ENCODE measurements at regions not wholly inside any gene's neighbourhood (a gene's known extent, or its start where the extent isn't known, plus 50 kb on each side); places are given as distances from the start of the nearest gene placed in this dataset.

DNA sequence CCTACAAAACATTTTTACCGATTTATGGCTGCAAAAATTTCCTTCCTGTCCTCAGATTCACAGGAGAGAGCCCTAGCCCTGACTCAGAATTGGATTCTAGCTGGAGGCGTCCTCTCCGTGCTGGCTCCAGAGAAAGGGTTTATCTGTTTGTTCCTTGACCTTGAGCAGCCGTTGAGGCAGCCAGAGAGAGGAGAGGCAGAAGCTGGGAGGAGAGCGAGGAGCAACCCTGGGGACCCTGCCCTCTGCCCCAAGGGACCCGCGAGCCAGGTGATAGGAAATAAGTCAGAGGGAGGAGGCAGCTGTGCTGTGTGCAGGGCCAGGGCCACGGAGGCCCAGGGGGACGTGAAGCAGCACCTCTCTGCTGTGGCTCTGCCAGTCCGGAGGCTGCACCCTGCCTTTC lies 75.6 kb downstream of the IGLL1 start:
- ChIA-PET POLR2A (no interaction called here), CTCF (ENCODE audit: unreplicated experiment) (interaction anchor here (0.6 kb wide), 1 partner anchor 31 kb away, joined by 3 read pairs; no protein-coding TSS in a partner anchor)
- intact Hi-C loops (cut with micrococcal nuclease; ENCODE audit: unreplicated experiment), result no loop called here
- Histone ChIP-seq H3K4me2 (ENCODE audit: low read length) (peak overlapping the region; percentile 60), H3K4me3 (ENCODE audit: low read depth, low read length, poor library complexity, severe bottlenecking) (peak overlapping the region; percentile 12), H3K4me1 (ENCODE audit: insufficient read depth, low read length, poor library complexity, severe bottlenecking) (peaks cover 18% of the 10 kb centered on the region), H4K20me1 (ENCODE audit: insufficient read depth, low read length) (no peaks in the 10 kb centered on the region), H3K79me2 (ENCODE audit: insufficient read depth, low read depth, low read length) (no peaks in the 10 kb centered on the region), H2AFZ (ENCODE audit: low read length) (peak overlapping the region; percentile 55), H3K9me2 (ENCODE audit: insufficient read depth, low read length) (no peaks in the 10 kb centered on the region), H3K36me3 (ENCODE audit: insufficient read depth, low read length) (no peaks in the 10 kb centered on the region), H3K9me3 (ENCODE audit: low read length) (no peaks in the 10 kb centered on the region), H3K27ac (ENCODE audit: low read depth, low read length, poor library complexity, severe bottlenecking) (peak overlapping the region; percentile 16)
- peak; percentile 84 for DNase-seq (ENCODE audit: low spot score)
- no TSS peak for BruUV-seq (replicated peaks)
- TF ChIP-seq EZH2phosphoT487 (IDR thresholded peaks at IDR 0.05; ENCODE audit: borderline replicate concordance, low read depth, low read length) (no peak), CTCF (conservative IDR thresholded peaks at IDR 0.05; ENCODE audit: low read length) (no peak)

- H3K4me3 ChIP-seq (ENCODE audit: low read depth, low read length, poor library complexity, severe bottlenecking), result no peak overlapping the region
- no peaks in the 10 kb centered on the region for H4K20me1 ChIP-seq (ENCODE audit: insufficient read depth, low read length)
- H3K9me3 ChIP-seq (ENCODE audit: low read length), result no peaks in the 10 kb centered on the region
- intact Hi-C loops (cut with micrococcal nuclease; ENCODE audit: unreplicated experiment), result no loop called here
- H3K36me3 ChIP-seq (ENCODE audit: insufficient read depth, low read length), result no peaks in the 10 kb centered on the region
- ChIA-PET CTCF (ENCODE audit: unreplicated experiment) (no interaction called here), POLR2A (no interaction called here)
- H2AFZ ChIP-seq (ENCODE audit: low read length), result peak overlapping the region; percentile 55
- no peaks in the 10 kb centered on the region for H3K79me2 ChIP-seq (ENCODE audit: insufficient read depth, low read depth, low read length)
- peak overlapping the region; percentile 60 for H3K4me2 ChIP-seq (ENCODE audit: low read length)
- no TSS peak for BruUV-seq (replicated peaks)
- H3K4me1 ChIP-seq (ENCODE audit: insufficient read depth, low read length, poor library complexity, severe bottlenecking), result peaks cover 18% of the 10 kb centered on the region
- TF ChIP-seq EZH2phosphoT487 (IDR thresholded peaks at IDR 0.05; ENCODE audit: borderline replicate concordance, low read depth, low read length) (no peak), CTCF (conservative IDR thresholded peaks at IDR 0.05; ENCODE audit: low read length) (no peak)
- H3K9me2 ChIP-seq (ENCODE audit: insufficient read depth, low read length), result no peaks in the 10 kb centered on the region
- DNase-seq (ENCODE audit: low spot score), result no peak
- peak overlapping the region; percentile 16 for H3K27ac ChIP-seq (ENCODE audit: low read depth, low read length, poor library complexity, severe bottlenecking)
Measured at GRCh38 chr22:23503736-23504440, 76.2 kb downstream of the IGLL1 start.

DNA sequence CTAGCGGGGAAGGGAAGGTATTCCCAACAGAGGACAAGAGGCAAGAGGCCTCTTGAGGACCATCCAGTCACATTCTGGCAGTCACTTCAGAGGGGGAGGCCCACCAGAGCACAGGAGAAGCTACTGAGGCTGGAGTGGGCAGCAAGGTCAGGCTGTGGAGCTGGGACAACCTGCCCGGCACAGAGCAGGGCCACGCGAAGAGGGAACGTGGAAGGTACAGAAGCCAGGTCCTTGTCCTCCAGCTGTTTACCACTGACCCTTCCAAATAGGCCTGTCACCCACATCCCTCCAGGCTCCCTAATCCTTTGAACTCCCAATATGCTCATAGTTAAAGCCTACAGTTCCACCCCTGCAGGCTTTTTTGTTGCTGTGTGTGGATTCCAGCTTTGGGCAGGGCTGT lies 76.9 kb downstream of the IGLL1 start:
- H3K9me3 ChIP-seq (ENCODE audit: low read length), result no peaks in the 10 kb centered on the region
- POLR2A ChIA-PET, result no interaction called here

More for the DNA sequence above, 76.9 kb downstream of the IGLL1 start:
- no peak overlapping the region for H3K4me2 ChIP-seq (ENCODE audit: low read length)
- no peak overlapping the region for H2AFZ ChIP-seq (ENCODE audit: low read length)
- H4K20me1 ChIP-seq (ENCODE audit: insufficient read depth, low read length), result no peaks in the 10 kb centered on the region
- no peak overlapping the region for H3K4me3 ChIP-seq (ENCODE audit: low read depth, low read length, poor library complexity, severe bottlenecking)
- no peak for DNase-seq (ENCODE audit: low spot score)
- no peaks in the 10 kb centered on the region for H3K9me2 ChIP-seq (ENCODE audit: insufficient read depth, low read length)
- no TSS peak for BruUV-seq (replicated peaks)
- CTCF ChIA-PET (ENCODE audit: unreplicated experiment), result no interaction called here
- no peak overlapping the region for H3K27ac ChIP-seq (ENCODE audit: low read depth, low read length, poor library complexity, severe bottlenecking)
- intact Hi-C loops (cut with micrococcal nuclease; ENCODE audit: unreplicated experiment), result no loop called here
- no peak for TF ChIP-seq EZH2phosphoT487 (IDR thresholded peaks at IDR 0.05; ENCODE audit: borderline replicate concordance, low read depth, low read length)
- TF ChIP-seq CTCF (conservative IDR thresholded peaks at IDR 0.05; ENCODE audit: low read length), result no peak
- H3K4me1 ChIP-seq (ENCODE audit: insufficient read depth, low read length, poor library complexity, severe bottlenecking), result peaks cover 18% of the 10 kb centered on the region
- no peaks in the 10 kb centered on the region for H3K36me3 ChIP-seq (ENCODE audit: insufficient read depth, low read length)
- H3K79me2 ChIP-seq (ENCODE audit: insufficient read depth, low read depth, low read length), result no peaks in the 10 kb centered on the region

Data from OCI-LY7 (cell line).